Endothelial cell (in vitro differentiated cells): ENCODE measurements at regions not wholly inside any gene's neighbourhood (a gene's known extent, or its start where the extent isn't known, plus 50 kb on each side); places are given as distances from the start of the nearest gene placed in this dataset.
"Not testable (repeated sequence)": the region's sequence is repeated elsewhere in the genome, so short reads cannot be mapped to it uniquely, and the experiment has no call there.

Source experiments
- DNase-seq: peaks from one replicate; pipeline ENCODE4 v3.0.0; 2021; ENCODE audit warnings: low spot score
- H3K27ac Mint-ChIP-seq: one replicate; pipeline ENCODE4 v1.8.0; 2021; ENCODE audit warnings: mixed read lengths, inconsistent platforms; ENCODE audit not compliant: unreplicated experiment
- H3K27me3 Mint-ChIP-seq: one replicate; pipeline ENCODE4 v1.8.0; 2021; ENCODE audit warnings: mild to moderate bottlenecking, moderate library complexity, mixed read lengths, inconsistent platforms; ENCODE audit not compliant: unreplicated experiment
- H3K36me3 Mint-ChIP-seq: one replicate; pipeline ENCODE4 v1.8.0; 2021; ENCODE audit warnings: mild to moderate bottlenecking, low read depth, mixed read lengths, inconsistent platforms; ENCODE audit not compliant: unreplicated experiment
- H3K4me1 Mint-ChIP-seq: one replicate; pipeline ENCODE4 v1.8.0; 2021; ENCODE audit warnings: mild to moderate bottlenecking, mixed read lengths, inconsistent platforms; ENCODE audit not compliant: unreplicated experiment
- H3K4me3 Mint-ChIP-seq: one replicate; pipeline ENCODE4 v1.8.0; 2021; ENCODE audit warnings: mild to moderate bottlenecking, mixed read lengths, inconsistent platforms; ENCODE audit not compliant: unreplicated experiment
- H3K9me3 Mint-ChIP-seq: one replicate; pipeline ENCODE4 v1.8.0; 2021; ENCODE audit warnings: mixed read lengths, inconsistent platforms; ENCODE audit not compliant: unreplicated experiment
- CTCF ChIP-seq: fragments of 200-600 bp; sonication (generic); IDR thresholded peaks from one replicate; pipeline ENCODE4 v1.5.0; 2021; ENCODE audit warnings: antibody characterized with exemption; ENCODE audit not compliant: unreplicated experiment

DNA sequence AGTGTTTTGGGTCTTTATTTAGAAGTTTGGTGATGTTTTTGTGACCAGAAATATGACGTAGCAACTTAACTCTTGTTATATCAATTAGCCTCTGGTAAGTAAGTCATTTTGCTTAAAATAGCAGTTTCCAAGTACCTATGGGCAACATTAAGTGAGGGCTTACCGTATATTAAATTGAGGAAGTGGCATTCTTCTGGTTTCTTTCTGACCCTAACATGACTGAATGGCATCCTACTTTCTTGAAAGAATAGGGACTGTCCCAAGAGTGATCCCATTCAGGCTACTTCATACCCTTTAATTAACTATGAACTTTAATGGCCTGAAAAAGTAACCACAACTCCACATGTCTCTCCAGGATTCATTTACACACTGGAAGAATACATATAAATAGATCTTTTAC lies 106.6 kb downstream of the MZT1 start:
- no peak for TF ChIP-seq CTCF
- no peaks in the 10 kb centered on the region for H3K36me3 Mint-ChIP-seq
- H3K9me3 Mint-ChIP-seq = no peaks in the 10 kb centered on the region
- no peak for DNase-seq
- no peak overlapping the region for H3K4me3 Mint-ChIP-seq
- H3K27ac Mint-ChIP-seq = no peak overlapping the region
- H3K4me1 Mint-ChIP-seq = no peaks in the 10 kb centered on the region
- H3K27me3 Mint-ChIP-seq = peaks cover 2% of the 10 kb centered on the region

- Mint-ChIP-seq H3K36me3 (no peaks in the 10 kb centered on the region), H3K4me1 (no peaks in the 10 kb centered on the region), H3K9me3 (no peaks in the 10 kb centered on the region), H3K4me3 (no peak overlapping the region), H3K27me3 (no peaks in the 10 kb centered on the region), H3K27ac (no peak overlapping the region)
- no peak for TF ChIP-seq CTCF
- DNase-seq = no peak
Measured at GRCh38 chr13:72617951-72618350, 109.5 kb downstream of the MZT1 start.

- H3K4me3 Mint-ChIP-seq = no peak overlapping the region
Measured at GRCh38 chr13:72617186-72617585, 110.2 kb downstream of the MZT1 start.

GRCh38 chr13:72610251-72610891 lies 117.1 kb downstream of the MZT1 start:
- not testable (repeated sequence) for H3K4me3 Mint-ChIP-seq, DNase-seq, H3K36me3 Mint-ChIP-seq, H3K27me3 Mint-ChIP-seq, H3K4me1 Mint-ChIP-seq, H3K27ac Mint-ChIP-seq, H3K9me3 Mint-ChIP-seq

More at GRCh38 chr13:72617186-72617585, 110.2 kb downstream of the MZT1 start:
- H3K36me3 Mint-ChIP-seq = no peaks in the 10 kb centered on the region
- H3K9me3 Mint-ChIP-seq = no peaks in the 10 kb centered on the region
- no peaks in the 10 kb centered on the region for H3K4me1 Mint-ChIP-seq
- no peak for DNase-seq
- H3K27me3 Mint-ChIP-seq = no peaks in the 10 kb centered on the region
- no peak for TF ChIP-seq CTCF
- H3K27ac Mint-ChIP-seq = no peak overlapping the region

DNA sequence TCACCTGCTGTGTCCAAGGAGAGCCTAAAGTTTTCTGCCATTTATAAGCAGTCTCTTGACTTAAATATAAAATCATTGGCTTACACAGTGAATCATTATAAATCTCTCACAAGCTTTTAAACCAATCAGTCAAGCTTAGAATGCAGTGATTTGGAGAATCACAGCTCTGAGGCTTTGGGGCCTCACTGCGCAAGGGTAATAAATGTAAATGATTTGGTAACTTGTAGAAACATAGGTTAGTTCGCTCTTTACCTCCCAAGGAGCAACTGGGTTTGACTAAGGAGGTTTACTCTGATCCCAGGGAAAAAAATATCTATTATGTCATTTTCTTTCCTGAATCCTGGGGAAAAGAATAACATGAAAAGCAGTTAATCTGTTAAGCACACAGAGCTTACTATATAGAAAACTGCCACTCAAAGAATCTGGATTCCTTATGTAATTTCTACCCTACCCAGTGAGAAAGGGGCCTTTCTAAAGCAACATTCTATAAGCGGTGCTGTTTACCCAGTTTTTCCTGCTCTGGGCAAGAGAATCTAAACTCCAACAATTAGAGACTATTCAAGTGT lies 128.2 kb downstream of the MZT1 start:
- no peaks in the 10 kb centered on the region for H3K36me3 Mint-ChIP-seq
- TF ChIP-seq CTCF = no peak
- no peak for DNase-seq
- H3K27me3 Mint-ChIP-seq = no peaks in the 10 kb centered on the region
- H3K4me3 Mint-ChIP-seq = no peak overlapping the region
- no peak overlapping the region for H3K27ac Mint-ChIP-seq
- no peaks in the 10 kb centered on the region for H3K4me1 Mint-ChIP-seq
- no peaks in the 10 kb centered on the region for H3K9me3 Mint-ChIP-seq
